CD14-positive monocyte (primary cell): ENCODE measurements at regions not wholly inside any gene's neighbourhood (a gene's known extent, or its start where the extent isn't known, plus 50 kb on each side); places are given as distances from the start of the nearest gene placed in this dataset.

Experiments
- DNase-seq, 3 donors: peaks; one replicate each; pipeline ENCODE4 v3.0.0-alpha.2; 2011 to 2022
- H2AFZ ChIP-seq: 2 replicates; pipeline ENCODE4 v1.6.0; 2012; ENCODE audit warnings: mild to moderate bottlenecking, low read depth, low read length, inconsistent platforms; ENCODE audit not compliant: insufficient read depth, poor library complexity, severe bottlenecking
- H3K27ac ChIP-seq, 2 donors: 1 replicate in 1 of 2; 2 replicates in 1 of 2; pipeline ENCODE4 v1.5.1; 2012 to 2013; ENCODE audit warnings: low read length in 2 of 2, control low read depth in 1 of 2, inconsistent platforms in 1 of 2, low read depth in 1 of 2, mild to moderate bottlenecking in 1 of 2
- H3K27me3 ChIP-seq, 2 donors: one replicate each; pipeline versions ENCODE4 v1.6.0 to v1.6.1; 2011 to 2013; ENCODE audit warnings: low read length in 2 of 2; ENCODE audit not compliant: control insufficient read depth in 2 of 2, insufficient read depth in 2 of 2
- H3K36me3 ChIP-seq, 2 donors: replicated peaks in 1 of 2; 1 replicate in 1 of 2; 2 replicates in 1 of 2; pipeline versions ENCODE4 v1.5.1 to v1.6.1; 2012 to 2013; ENCODE audit warnings: low read length in 2 of 2, control low read depth in 1 of 2, inconsistent platforms in 1 of 2, mild to moderate bottlenecking in 1 of 2; ENCODE audit not compliant: insufficient read depth in 2 of 2, control insufficient read depth in 1 of 2
- H3K4me1 ChIP-seq, 2 donors: 1 replicate in 1 of 2; 2 replicates in 1 of 2; pipeline versions ENCODE4 v1.5.1 to v1.6.1; 2012 to 2013; ENCODE audit warnings: low read length in 2 of 2, control low read depth in 1 of 2, inconsistent platforms in 1 of 2, mild to moderate bottlenecking in 1 of 2, moderate library complexity in 1 of 2; ENCODE audit not compliant: insufficient read depth in 2 of 2, control insufficient read depth in 1 of 2
- H3K4me2 ChIP-seq: replicated peaks from 2 replicates; pipeline ENCODE3; 2012; ENCODE audit warnings: low read length, moderate library complexity, mild to moderate bottlenecking; ENCODE audit not compliant: poor library complexity, severe bottlenecking; ENCODE audit errors: extremely low read depth
- H3K4me3 ChIP-seq, 3 experiments: fragments of 200-600 bp in 1 of 3; sonication (generic) in 1 of 3; replicated peaks in 1 of 3; 1 replicate in 2 of 3; 2 replicates in 1 of 3; pipeline ENCODE4 v1.5.1; 2011 to 2013; ENCODE audit warnings: low read length in 3 of 3, mild to moderate bottlenecking in 3 of 3, control low read depth in 2 of 3, low read depth in 2 of 3, inconsistent platforms in 1 of 3, moderate library complexity in 1 of 3
- H3K79me2 ChIP-seq: 2 replicates; pipeline ENCODE4 v1.6.0; 2012; ENCODE audit warnings: mild to moderate bottlenecking, control low read depth, inconsistent platforms, low read length, moderate library complexity; ENCODE audit not compliant: insufficient read depth
- H3K9ac ChIP-seq: 2 replicates; pipeline ENCODE4 v1.6.0; 2017; ENCODE audit warnings: low read length, mild to moderate bottlenecking; ENCODE audit not compliant: insufficient read depth, poor library complexity, severe bottlenecking
- H3K9me3 ChIP-seq, 2 donors: replicated peaks in 1 of 2; 1 replicate in 1 of 2; 2 replicates in 1 of 2; pipeline versions ENCODE4 v1.5.1 to v1.6.1; 2012 to 2013; ENCODE audit warnings: low read length in 2 of 2, control low read depth in 1 of 2; ENCODE audit not compliant: control insufficient read depth in 1 of 2, insufficient read depth in 1 of 2
- H4K20me1 ChIP-seq: 2 replicates; pipeline ENCODE4 v1.6.0; 2012; ENCODE audit warnings: mild to moderate bottlenecking, low read length, control low read depth, moderate library complexity; ENCODE audit not compliant: insufficient read depth
- H3K27ac Mint-ChIP-seq, 7 donors: one replicate each; pipeline ENCODE4 v1.8.0; 2020; ENCODE audit warnings: mild to moderate bottlenecking in 7 of 7, mixed read lengths in 7 of 7, moderate library complexity in 6 of 7, inconsistent platforms in 2 of 7
- H3K27me3 Mint-ChIP-seq, 3 donors: one replicate each; pipeline ENCODE4 v1.8.0; 2021 to 2022; ENCODE audit warnings: low read depth in 3 of 3, mild to moderate bottlenecking in 3 of 3, mixed read lengths in 3 of 3, moderate library complexity in 3 of 3, inconsistent platforms in 1 of 3
- H3K36me3 Mint-ChIP-seq, 2 donors: one replicate each; pipeline ENCODE4 v1.8.0; 2020; ENCODE audit warnings: mixed read lengths in 2 of 2, inconsistent platforms in 1 of 2, mild to moderate bottlenecking in 1 of 2
- H3K4me1 Mint-ChIP-seq: one replicate; pipeline ENCODE4 v1.8.0; 2020; ENCODE audit warnings: mild to moderate bottlenecking, mixed read lengths
- H3K4me3 Mint-ChIP-seq, 2 donors: one replicate each; pipeline ENCODE4 v1.8.0; 2020; ENCODE audit warnings: mild to moderate bottlenecking in 2 of 2, mixed read lengths in 2 of 2, moderate library complexity in 1 of 2
- H3K9me3 Mint-ChIP-seq, 7 donors: one replicate each; pipeline ENCODE4 v1.8.0; 2020 to 2022; ENCODE audit warnings: mixed read lengths in 7 of 7, mild to moderate bottlenecking in 6 of 7, moderate library complexity in 6 of 7, inconsistent platforms in 2 of 7
- CTCF ChIP-seq: fragments of 200-600 bp; IDR thresholded peaks from one replicate; pipeline ENCODE4 v1.8.0; 2022; ENCODE audit warnings: antibody characterized with exemption, mild to moderate bottlenecking
- WGBS: methylation state at CpG from one replicate; pipeline ENCODE4 v1.1.5; 2013; ENCODE audit warnings: missing lambda C conversion rate; ENCODE audit not compliant: insufficient coverage; 5-methylcytosine and 5-hydroxymethylcytosine counted together
- intact Hi-C, 2 donors: fragments of 100-400 bp; cut with micrococcal nuclease; formaldehyde crosslinking; loops; one replicate each; pipeline versions ENCODE4 v1.15.0 to v1.15.1; 2023

- Histone ChIP-seq H3K79me2 (no peaks in the 10 kb centered on the region), H3K9ac (no peak overlapping the region), H3K4me1 (no peaks in the 10 kb centered on the region), H3K9me3 (peaks cover 13 to 20% of the 10 kb centered on the region in 2 donors), H3K4me3 (no peak overlapping the region), H3K4me2 (no peak overlapping the region), H4K20me1 (no peaks in the 10 kb centered on the region), H3K27ac (no peak overlapping the region), H3K27me3 (no peaks in the 10 kb centered on the region), H3K36me3 (no peaks in the 10 kb centered on the region), H2AFZ (no peak overlapping the region)
- DNase-seq, result no peak
- Mint-ChIP-seq H3K4me3 (no peak overlapping the region), H3K36me3 (no peaks in the 10 kb centered on the region), H3K9me3 (peaks cover 4 to 20% (median 10%) of the 10 kb centered on the region in 7 donors), H3K4me1 (no peaks in the 10 kb centered on the region), H3K27ac (no peak overlapping the region), H3K27me3 (peaks cover 0 to 5% (median 2%) of the 10 kb centered on the region in 3 donors)
- TF ChIP-seq CTCF, result no peak
- intact Hi-C loops, result no loop called here
- 98% methylated on average over 13 of the region's 27 CpGs for WGBS
Measured at GRCh38 chrX:76029385-76029784, 143.5 kb upstream of the PBDC1 start.

- H2AFZ ChIP-seq, result no peak overlapping the region
- no peak for TF ChIP-seq CTCF
- peaks cover 11 to 17% of the 10 kb centered on the region in 2 donors for H3K9me3 ChIP-seq
- Mint-ChIP-seq H3K27ac (no peak overlapping the region), H3K36me3 (no peaks in the 10 kb centered on the region), H3K4me3 (no peak overlapping the region), H3K9me3 (peaks cover 4 to 28% (median 10%) of the 10 kb centered on the region in 7 donors), H3K4me1 (no peaks in the 10 kb centered on the region), H3K27me3 (peaks cover 0 to 2% (median 0%) of the 10 kb centered on the region in 3 donors)
- no peaks in the 10 kb centered on the region for H4K20me1 ChIP-seq
- no peaks in the 10 kb centered on the region for H3K27me3 ChIP-seq
- intact Hi-C loops, result no loop called here
- H3K9ac ChIP-seq, result no peak overlapping the region
- WGBS, result no CpG with 5 or more reads among the region's 1 CpG
- no peaks in the 10 kb centered on the region for H3K36me3 ChIP-seq
- no peaks in the 10 kb centered on the region for H3K79me2 ChIP-seq
- H3K4me1 ChIP-seq, result no peaks in the 10 kb centered on the region
- no peak overlapping the region for H3K4me3 ChIP-seq
- DNase-seq, result no peak
- H3K4me2 ChIP-seq, result no peak overlapping the region
- H3K27ac ChIP-seq, result no peak overlapping the region
Measured at GRCh38 chrX:76064825-76065224, 108.0 kb upstream of the PBDC1 start.
